GM21360 (cell line): ENCODE measurements at regions not wholly inside any gene's neighbourhood (a gene's known extent, or its start where the extent isn't known, plus 50 kb on each side); places are given as distances from the start of the nearest gene placed in this dataset.
"Not testable (repeated sequence)": the region's sequence is repeated elsewhere in the genome, so short reads cannot be mapped to it uniquely, and the experiment has no call there.

Source experiments
- ATAC-seq: cut with Tn5 transposase; IDR thresholded peaks from one replicate; pipeline ENCODE4 v1.9.1; 2021; ENCODE audit warnings: mild to moderate bottlenecking, moderate library complexity; ENCODE audit not compliant: unreplicated experiment

GRCh38 chr17:77332981-77333685 is 192.4 kb downstream of the SEC14L1 start:
- no peak for ATAC-seq

GRCh38 chr17:77337150-77337549 is 196.4 kb downstream of the SEC14L1 start:
- ATAC-seq, result no peak

GRCh38 chr17:77341069-77341541 is 200.3 kb downstream of the SEC14L1 start:
- no peak for ATAC-seq

- ATAC-seq, result not testable (repeated sequence)
Measured at GRCh38 chr17:77342656-77342990, 201.9 kb downstream of the SEC14L1 start.

GRCh38 chr17:77343031-77343800 is 202.4 kb downstream of the SEC14L1 start:
- no peak for ATAC-seq

GRCh38 chr17:77344038-77344437 is 203.3 kb downstream of the SEC14L1 start:
- ATAC-seq, result no peak

- no peak for ATAC-seq
Measured at GRCh38 chr17:77345260-77345910, 204.6 kb downstream of the SEC14L1 start.

GRCh38 chr17:77346765-77347164 is 206.0 kb downstream of the SEC14L1 start:
- ATAC-seq, result no peak

- no peak for ATAC-seq
Measured at GRCh38 chr17:77347544-77347943, 206.8 kb downstream of the SEC14L1 start.

GRCh38 chr17:77349976-77350830 is 209.4 kb downstream of the SEC14L1 start:
- ATAC-seq, result no peak

GRCh38 chr17:77352441-77352840 is 211.7 kb downstream of the SEC14L1 start:
- ATAC-seq, result no peak

- ATAC-seq, result no peak
Measured at GRCh38 chr17:77352996-77353395, 212.2 kb downstream of the SEC14L1 start.

- ATAC-seq, result no peak
Measured at GRCh38 chr17:77353684-77354419, 213.1 kb downstream of the SEC14L1 start.

- no peak for ATAC-seq
Measured at GRCh38 chr17:77354420-77354669, 213.6 kb downstream of the SEC14L1 start.

- no peak for ATAC-seq
Measured at GRCh38 chr17:77354670-77355455, 214.1 kb downstream of the SEC14L1 start.

- no peak for ATAC-seq
Measured at GRCh38 chr17:77356109-77356689, 215.4 kb downstream of the SEC14L1 start.

GRCh38 chr17:77356690-77357201 is 216.0 kb downstream of the SEC14L1 start:
- no peak for ATAC-seq

GRCh38 chr17:77358801-77359200 is 218.0 kb downstream of the SEC14L1 start:
- no peak for ATAC-seq

- no peak for ATAC-seq
Measured at GRCh38 chr17:77359236-77359635, 218.5 kb downstream of the SEC14L1 start.
